ENCODE measurements at regions not wholly inside any gene's neighbourhood (a gene's known extent, or its start where the extent isn't known, plus 50 kb on each side); places are given as distances from the start of the nearest gene placed in this dataset.

DNA sequence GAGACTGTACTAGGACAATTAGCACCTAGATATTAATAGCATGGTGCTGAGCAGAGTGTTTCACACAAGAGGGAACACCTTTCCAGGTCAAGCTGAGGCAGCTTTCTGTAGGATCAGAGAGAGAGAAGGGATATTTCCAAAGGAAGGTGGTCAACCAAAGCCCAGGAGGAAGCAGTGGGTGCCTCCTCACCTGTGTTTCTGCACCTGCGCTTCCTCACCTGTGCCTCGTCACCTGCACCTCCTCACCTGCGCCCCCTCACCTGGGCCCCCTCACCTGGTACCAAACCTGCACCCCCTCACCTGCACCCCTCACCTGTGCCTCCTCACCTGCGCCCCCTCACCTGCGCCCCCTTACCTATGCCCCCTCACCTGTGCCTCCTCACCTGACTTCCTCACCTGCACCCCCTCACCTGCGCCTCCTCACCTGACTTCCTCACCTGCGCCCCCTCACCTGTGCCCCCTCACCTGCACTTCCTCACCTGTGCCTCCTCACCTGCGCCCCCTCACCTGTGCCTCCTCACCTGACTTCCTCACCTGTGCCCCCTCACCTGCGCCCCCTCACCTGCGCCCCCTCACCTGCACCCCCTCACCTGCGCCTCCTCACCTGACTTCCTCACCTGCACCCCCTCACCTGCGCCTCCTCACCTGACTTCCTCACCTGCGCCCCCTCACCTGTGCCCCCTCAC, 67.9 kb downstream of the TTLL2 start:
- Mint-ChIP-seq H3K4me1 (ENCODE audit: low read depth) (no peaks in the 10 kb centered on the region), H3K36me3 (ENCODE audit: insufficient read depth) (no peaks in the 10 kb centered on the region), H3K4me3 (no peak overlapping the region), H3K27me3 (ENCODE audit: low read depth) (peaks cover 3% of the 10 kb centered on the region), H3K9me3 (no peaks in the 10 kb centered on the region)
- DNase-seq (no peak), ATAC-seq (no peak)

DNA sequence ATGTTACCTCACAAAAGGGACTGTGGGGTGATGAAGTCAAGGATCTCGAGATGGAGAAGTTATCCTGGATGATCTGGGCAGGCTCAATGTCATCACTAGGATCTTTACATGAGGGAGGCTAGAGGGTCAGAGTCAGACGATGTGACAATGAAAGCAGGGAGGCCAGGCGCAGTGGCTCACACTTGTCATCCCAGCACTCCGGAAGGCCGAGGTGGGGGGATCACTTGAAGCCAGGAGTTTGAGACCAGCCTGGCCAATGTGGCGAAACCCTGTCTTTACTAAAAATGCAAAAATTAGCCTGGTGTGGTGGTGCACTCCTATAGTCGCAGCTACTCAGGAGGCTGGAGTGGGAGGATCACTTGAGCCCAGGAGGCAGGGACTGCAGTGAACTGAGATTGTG, 68.8 kb downstream of the TTLL2 start:
- no peak overlapping the region for H3K4me3 Mint-ChIP-seq
- H3K4me1 Mint-ChIP-seq (ENCODE audit: low read depth), result no peaks in the 10 kb centered on the region
- peaks cover 3% of the 10 kb centered on the region for H3K27me3 Mint-ChIP-seq (ENCODE audit: low read depth)
- DNase-seq, result no peak
- H3K36me3 Mint-ChIP-seq (ENCODE audit: insufficient read depth), result no peaks in the 10 kb centered on the region
- no peak for ATAC-seq
- no peaks in the 10 kb centered on the region for H3K9me3 Mint-ChIP-seq

- Mint-ChIP-seq H3K4me1 (ENCODE audit: low read depth) (no peaks in the 10 kb centered on the region), H3K36me3 (ENCODE audit: insufficient read depth) (no peaks in the 10 kb centered on the region), H3K4me3 (no peak overlapping the region), H3K9me3 (no peaks in the 10 kb centered on the region), H3K27me3 (ENCODE audit: low read depth) (peaks cover 4% of the 10 kb centered on the region)
- no peak for ATAC-seq
- no peak for DNase-seq
Observed at GRCh38 chr6:167394339-167394738, 69.5 kb downstream of the TTLL2 start.

GRCh38 chr6:167394820-167395219, 69.9 kb downstream of the TTLL2 start:
- H3K36me3 Mint-ChIP-seq (ENCODE audit: insufficient read depth), result no peaks in the 10 kb centered on the region
- no peak for DNase-seq
- H3K27me3 Mint-ChIP-seq (ENCODE audit: low read depth), result peaks cover 7% of the 10 kb centered on the region
- H3K4me3 Mint-ChIP-seq, result no peak overlapping the region
- no peaks in the 10 kb centered on the region for H3K9me3 Mint-ChIP-seq
- no peak for ATAC-seq
- no peaks in the 10 kb centered on the region for H3K4me1 Mint-ChIP-seq (ENCODE audit: low read depth)

DNA sequence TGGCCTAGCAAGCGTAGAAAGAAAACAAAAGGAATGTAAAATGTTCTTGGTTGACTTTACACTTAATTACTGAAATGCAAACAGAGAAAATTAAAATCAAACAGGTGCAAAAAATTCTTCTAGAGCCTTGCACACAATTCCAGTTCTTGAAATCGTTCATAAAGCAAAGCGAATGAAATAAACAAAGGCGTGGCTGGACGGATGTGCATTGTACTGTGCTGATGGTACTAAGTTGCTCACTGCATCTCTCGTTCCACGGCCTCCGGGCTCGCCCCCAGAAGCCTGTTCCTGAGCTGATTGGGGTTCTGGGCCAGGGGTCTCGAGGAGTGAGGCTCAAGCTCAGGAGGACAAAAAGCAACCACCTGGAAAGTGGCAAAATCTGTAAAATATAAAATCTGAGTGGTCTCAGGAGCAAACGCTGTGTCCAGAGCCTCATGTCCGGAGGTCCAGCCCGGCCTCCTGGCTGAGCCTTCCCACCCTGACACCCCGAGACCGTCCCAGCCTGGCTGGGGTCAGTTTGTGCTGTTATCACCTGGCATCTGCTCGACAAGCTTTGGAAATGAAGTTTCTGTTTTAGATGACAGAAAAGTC, 71.3 kb downstream of the TTLL2 start:
- no peaks in the 10 kb centered on the region for H3K9me3 Mint-ChIP-seq
- DNase-seq (no peak), ATAC-seq (no peak)
- peaks cover 9% of the 10 kb centered on the region for H3K27me3 Mint-ChIP-seq (ENCODE audit: low read depth)
- H3K4me3 Mint-ChIP-seq, result no peak overlapping the region
- H3K36me3 Mint-ChIP-seq (ENCODE audit: insufficient read depth), result no peaks in the 10 kb centered on the region
- no peaks in the 10 kb centered on the region for H3K4me1 Mint-ChIP-seq (ENCODE audit: low read depth)

DNA sequence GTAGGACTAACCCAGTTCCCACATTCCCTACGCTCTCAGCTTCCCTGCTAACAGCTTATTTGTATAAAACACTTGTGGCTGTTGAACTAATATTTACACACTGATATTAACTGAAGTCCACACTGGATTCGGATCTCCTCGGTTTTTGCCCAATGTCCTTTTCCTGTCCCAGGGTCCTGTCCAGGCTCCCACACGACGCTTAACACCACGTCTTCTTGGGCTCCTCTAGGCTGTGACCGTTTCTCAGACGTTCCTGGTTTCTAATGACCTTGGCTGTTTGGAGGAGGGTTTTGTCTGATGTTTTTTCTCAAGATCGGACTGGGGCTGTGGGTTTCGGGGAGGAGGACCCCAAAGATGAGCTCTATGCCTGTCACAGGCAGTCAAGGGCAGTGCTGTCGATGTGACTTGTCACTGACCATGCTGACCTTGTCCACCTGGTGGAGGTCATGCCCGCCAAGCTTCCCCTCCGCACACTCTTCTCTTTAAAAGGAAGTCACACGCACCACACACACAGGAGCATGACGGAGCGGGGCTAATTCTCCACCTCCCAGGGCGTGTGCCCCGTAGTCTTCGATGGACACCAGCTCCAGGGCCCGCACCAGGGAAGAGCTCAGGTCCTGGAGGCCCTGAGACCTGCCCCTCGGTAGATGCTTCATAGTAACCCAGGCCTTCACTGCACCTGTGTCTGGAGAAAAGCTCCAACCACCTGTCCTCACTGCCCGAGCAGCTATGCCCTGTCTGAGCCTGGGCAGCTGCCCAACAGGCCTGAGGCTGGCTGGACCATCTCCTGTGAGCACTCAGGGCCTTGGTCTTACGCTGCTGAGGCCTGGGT, 72.0 kb downstream of the TTLL2 start:
- ATAC-seq, result no peak
- H3K9me3 Mint-ChIP-seq, result no peaks in the 10 kb centered on the region
- no peak for DNase-seq
- peaks cover 9% of the 10 kb centered on the region for H3K27me3 Mint-ChIP-seq (ENCODE audit: low read depth)
- no peaks in the 10 kb centered on the region for H3K36me3 Mint-ChIP-seq (ENCODE audit: insufficient read depth)
- no peak overlapping the region for H3K4me3 Mint-ChIP-seq
- no peaks in the 10 kb centered on the region for H3K4me1 Mint-ChIP-seq (ENCODE audit: low read depth)

DNA sequence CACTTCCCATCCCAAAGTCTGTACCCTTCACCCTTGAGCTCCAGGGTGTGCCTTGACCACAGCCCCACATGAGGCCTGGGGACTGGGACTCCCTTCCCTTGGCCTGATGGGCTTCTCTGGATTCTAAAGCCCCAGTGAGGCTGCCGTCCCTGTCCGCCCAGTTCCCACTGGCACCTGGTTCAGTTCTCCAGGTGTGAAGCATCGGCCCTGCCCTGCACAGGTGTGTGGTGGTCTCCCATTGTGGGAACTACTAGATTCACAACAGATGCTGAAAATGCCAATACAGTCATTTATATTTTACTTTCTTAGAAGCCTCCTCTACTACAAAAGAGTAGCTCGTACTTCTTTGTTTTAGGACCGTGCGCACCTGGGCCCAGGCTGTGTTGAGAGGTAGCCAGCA, 72.8 kb downstream of the TTLL2 start:
- Mint-ChIP-seq H3K4me3 (no peak overlapping the region), H3K36me3 (ENCODE audit: insufficient read depth) (no peaks in the 10 kb centered on the region), H3K27me3 (ENCODE audit: low read depth) (peaks cover 9% of the 10 kb centered on the region), H3K4me1 (ENCODE audit: low read depth) (no peaks in the 10 kb centered on the region), H3K9me3 (no peaks in the 10 kb centered on the region)
- ATAC-seq, result no peak
- no peak for DNase-seq

DNA sequence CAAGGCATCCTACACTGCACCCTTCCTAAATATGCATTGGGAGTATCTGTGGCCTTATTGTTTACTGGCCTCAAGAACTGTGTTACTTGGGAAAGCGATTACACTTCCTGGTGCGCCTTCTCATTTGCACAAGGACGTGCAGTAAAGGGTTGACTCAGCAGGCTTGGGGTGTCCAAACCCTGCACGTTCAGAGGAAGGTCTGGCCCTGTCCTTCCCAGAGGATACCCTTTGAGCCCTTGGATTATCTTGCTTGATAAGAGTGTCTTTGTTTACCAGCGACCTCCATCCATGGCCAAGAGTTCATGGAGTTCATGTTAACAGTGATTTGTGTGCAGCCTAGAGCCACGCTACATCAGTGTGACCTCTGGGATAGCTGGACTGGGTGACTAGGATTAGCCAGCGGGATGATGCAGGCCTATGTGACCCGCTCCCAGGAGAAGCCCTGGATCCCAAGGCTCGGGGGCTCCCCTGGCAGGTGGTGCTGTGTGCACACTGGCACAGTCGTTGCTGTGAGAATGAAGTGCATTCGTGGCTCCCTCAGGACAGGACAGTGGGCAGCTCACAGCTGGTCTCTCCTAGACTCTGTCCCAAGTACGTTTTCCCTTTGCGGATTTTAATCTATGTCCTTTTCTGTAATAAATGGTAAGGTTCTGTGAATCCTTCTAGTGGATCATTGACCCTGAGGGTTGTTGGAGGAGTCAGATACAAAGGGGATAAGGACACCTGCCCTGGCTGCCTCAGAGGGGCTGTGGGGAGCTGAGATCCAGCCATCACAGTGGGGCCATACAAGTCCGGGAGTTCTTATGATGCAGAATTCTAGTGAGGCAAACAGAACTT, 73.5 kb downstream of the TTLL2 start:
- no peak overlapping the region for H3K4me3 Mint-ChIP-seq
- no peaks in the 10 kb centered on the region for H3K9me3 Mint-ChIP-seq
- DNase-seq, result no peak
- no peak for ATAC-seq
- no peaks in the 10 kb centered on the region for H3K36me3 Mint-ChIP-seq (ENCODE audit: insufficient read depth)
- H3K4me1 Mint-ChIP-seq (ENCODE audit: low read depth), result no peaks in the 10 kb centered on the region
- peaks cover 7% of the 10 kb centered on the region for H3K27me3 Mint-ChIP-seq (ENCODE audit: low read depth)

DNA sequence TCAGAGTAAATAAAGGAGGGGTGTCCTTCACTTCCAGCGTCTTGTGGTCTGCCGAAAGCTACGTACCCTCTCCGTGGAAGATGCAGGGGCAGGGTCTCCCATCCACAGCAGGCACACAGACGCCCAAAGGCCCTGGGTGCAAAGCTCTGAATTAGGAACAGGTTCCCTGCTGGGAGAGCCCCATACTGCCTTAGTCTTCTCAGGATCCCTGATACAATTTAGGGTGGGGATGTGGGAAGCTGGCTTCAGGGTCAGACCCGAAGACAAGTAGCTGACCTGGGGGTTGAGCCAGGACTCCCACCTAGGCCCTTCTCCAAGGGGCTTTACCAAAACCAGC, 74.1 kb downstream of the TTLL2 start:
- no peaks in the 10 kb centered on the region for H3K9me3 Mint-ChIP-seq
- no peak for ATAC-seq
- H3K4me1 Mint-ChIP-seq (ENCODE audit: low read depth), result no peaks in the 10 kb centered on the region
- peaks cover 7% of the 10 kb centered on the region for H3K27me3 Mint-ChIP-seq (ENCODE audit: low read depth)
- DNase-seq, result no peak
- H3K36me3 Mint-ChIP-seq (ENCODE audit: insufficient read depth), result no peaks in the 10 kb centered on the region
- H3K4me3 Mint-ChIP-seq, result no peak overlapping the region

DNA sequence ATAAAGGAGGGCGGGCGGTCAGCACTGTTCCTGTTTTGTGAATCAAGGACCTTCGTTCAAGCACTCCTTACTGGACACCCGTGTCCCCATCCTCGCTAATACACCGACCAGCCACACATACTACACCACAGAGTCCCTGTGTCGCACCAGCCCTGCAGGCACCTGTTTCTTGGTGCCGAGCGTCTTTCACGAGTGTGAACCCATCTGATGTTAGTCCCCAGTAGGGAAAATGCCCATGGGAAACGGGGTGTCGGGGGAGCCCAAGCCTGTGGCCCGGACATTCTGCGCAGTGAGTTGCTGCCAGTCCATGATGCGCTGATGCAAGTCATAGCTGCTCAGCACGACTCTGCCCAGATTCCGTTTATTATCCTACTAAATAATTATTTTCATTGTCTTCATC, 74.7 kb downstream of the TTLL2 start:
- H3K36me3 Mint-ChIP-seq (ENCODE audit: insufficient read depth), result no peaks in the 10 kb centered on the region
- DNase-seq (no peak), ATAC-seq (no peak)
- H3K9me3 Mint-ChIP-seq, result no peaks in the 10 kb centered on the region
- H3K4me1 Mint-ChIP-seq (ENCODE audit: low read depth), result no peaks in the 10 kb centered on the region
- H3K27me3 Mint-ChIP-seq (ENCODE audit: low read depth), result peaks cover 7% of the 10 kb centered on the region
- no peak overlapping the region for H3K4me3 Mint-ChIP-seq

- ATAC-seq (no peak), DNase-seq (no peak)
- Mint-ChIP-seq H3K36me3 (ENCODE audit: insufficient read depth) (no peaks in the 10 kb centered on the region), H3K4me1 (ENCODE audit: low read depth) (no peaks in the 10 kb centered on the region), H3K27me3 (ENCODE audit: low read depth) (peaks cover 9% of the 10 kb centered on the region), H3K9me3 (no peaks in the 10 kb centered on the region), H3K4me3 (no peak overlapping the region)
Observed at GRCh38 chr6:167400482-167401138, 75.7 kb downstream of the TTLL2 start.

GRCh38 chr6:167401525-167402194, 76.8 kb downstream of the TTLL2 start:
- H3K4me1 Mint-ChIP-seq (ENCODE audit: low read depth), result no peaks in the 10 kb centered on the region
- H3K9me3 Mint-ChIP-seq, result no peaks in the 10 kb centered on the region
- DNase-seq (no peak), ATAC-seq (no peak)
- H3K27me3 Mint-ChIP-seq (ENCODE audit: low read depth), result peaks cover 13% of the 10 kb centered on the region
- no peaks in the 10 kb centered on the region for H3K36me3 Mint-ChIP-seq (ENCODE audit: insufficient read depth)
- no peak overlapping the region for H3K4me3 Mint-ChIP-seq

DNA sequence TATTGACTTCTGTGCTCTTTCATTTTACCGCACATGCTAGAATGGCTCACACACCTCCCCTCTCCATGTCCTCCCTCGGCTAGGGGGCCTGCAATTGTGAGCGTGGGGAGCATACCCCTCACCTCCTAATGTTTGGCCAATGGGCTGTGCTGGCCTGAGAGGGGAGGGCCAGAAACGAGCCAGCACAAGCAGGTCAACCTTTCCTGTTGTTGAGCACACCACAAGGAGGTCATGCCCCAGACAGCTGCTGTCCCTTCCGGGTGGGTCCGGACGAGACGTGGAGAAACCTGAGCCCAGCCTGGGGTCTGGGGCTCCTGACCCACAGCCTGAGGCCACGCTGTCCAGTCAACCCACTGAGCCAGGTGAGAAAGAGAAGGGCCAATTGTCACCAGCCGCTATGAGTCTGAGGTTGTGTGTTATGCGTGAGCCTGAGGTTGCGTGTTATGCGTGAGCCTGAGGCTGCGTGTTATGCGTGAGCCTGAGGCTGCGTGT, 77.4 kb downstream of the TTLL2 start:
- no peak for ATAC-seq
- H3K4me1 Mint-ChIP-seq (ENCODE audit: low read depth), result no peaks in the 10 kb centered on the region
- no peaks in the 10 kb centered on the region for H3K36me3 Mint-ChIP-seq (ENCODE audit: insufficient read depth)

More for the DNA sequence above, 77.4 kb downstream of the TTLL2 start:
- DNase-seq, result no peak
- Mint-ChIP-seq H3K4me3 (no peak overlapping the region), H3K27me3 (ENCODE audit: low read depth) (peaks cover 13% of the 10 kb centered on the region), H3K9me3 (no peaks in the 10 kb centered on the region)

All from activated T-cell treated with anti-CD3 and anti-CD28 coated beads, Interleukin-2, amount 50 U/mL, for 4 hours (primary cell).